HG03342 (cell line): ENCODE measurements at regions not wholly inside any gene's neighbourhood (a gene's known extent, or its start where the extent isn't known, plus 50 kb on each side); places are given as distances from the start of the nearest gene placed in this dataset.

Experiments used
- ATAC-seq: cut with Tn5 transposase; IDR thresholded peaks from one replicate; pipeline ENCODE4 v1.9.1; 2021; ENCODE audit warnings: mild to moderate bottlenecking, moderate library complexity; ENCODE audit not compliant: unreplicated experiment

GRCh38 chr17:27390540-27390939 is 65.7 kb upstream of the KSR1 start:
- ATAC-seq = no peak

DNA sequence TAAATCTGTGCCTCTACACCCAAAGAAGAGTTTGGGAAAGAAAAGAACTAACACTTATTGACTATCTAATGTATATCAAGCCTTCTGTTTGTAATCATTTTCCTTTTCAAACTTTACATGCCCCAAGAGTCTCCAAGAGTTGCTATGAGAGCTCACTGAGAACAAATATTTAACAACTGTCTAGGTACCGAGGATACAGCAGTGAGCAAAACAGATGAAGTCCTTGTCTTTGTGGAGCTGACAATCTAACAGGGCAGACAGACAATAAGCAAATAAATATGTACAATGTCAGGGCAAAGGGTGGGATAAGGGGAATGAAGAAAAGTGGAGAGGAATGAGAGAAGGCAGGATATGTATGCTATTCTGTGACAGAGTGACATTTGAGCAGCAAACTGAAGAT is 64.8 kb upstream of the KSR1 start:
- ATAC-seq = no peak

DNA sequence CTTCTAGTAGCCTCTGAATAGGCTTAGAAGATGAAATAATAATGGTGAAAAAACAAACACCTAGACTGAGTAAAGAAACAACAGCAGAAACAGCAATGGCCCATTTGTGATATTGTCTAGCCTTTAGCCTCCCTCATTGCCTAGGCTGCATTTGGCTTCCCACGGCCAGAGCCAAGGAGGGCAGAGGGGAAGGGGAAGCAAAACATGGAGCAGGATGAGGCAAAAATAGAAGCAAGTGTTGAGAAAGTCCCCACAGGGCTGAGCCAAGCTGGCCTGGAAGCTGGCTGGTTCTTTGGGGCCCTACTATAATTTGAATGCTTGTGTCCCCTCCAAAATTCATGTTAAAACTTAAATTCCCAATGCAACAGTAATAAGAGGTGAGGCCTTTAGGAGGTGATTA is 60.2 kb upstream of the KSR1 start:
- no peak for ATAC-seq

DNA sequence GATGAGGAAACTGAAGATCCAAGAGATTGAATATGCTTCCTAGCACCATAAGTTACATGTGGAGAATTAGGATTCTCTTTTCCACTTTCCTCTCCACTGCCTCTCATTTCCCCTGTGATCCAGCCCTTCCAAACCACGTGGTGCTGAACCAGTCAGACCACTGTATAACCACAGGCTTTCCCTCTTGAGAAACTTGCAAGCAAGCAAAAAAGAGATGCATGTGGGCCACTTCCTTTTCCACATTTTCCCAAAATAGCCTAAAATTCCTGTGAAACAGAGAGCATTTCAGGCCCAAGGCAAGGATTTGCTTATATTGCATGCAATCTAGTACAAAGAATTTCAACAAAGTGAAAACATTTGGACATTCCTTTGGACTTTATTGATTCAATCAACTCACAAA is 59.3 kb upstream of the KSR1 start:
- no peak for ATAC-seq

DNA sequence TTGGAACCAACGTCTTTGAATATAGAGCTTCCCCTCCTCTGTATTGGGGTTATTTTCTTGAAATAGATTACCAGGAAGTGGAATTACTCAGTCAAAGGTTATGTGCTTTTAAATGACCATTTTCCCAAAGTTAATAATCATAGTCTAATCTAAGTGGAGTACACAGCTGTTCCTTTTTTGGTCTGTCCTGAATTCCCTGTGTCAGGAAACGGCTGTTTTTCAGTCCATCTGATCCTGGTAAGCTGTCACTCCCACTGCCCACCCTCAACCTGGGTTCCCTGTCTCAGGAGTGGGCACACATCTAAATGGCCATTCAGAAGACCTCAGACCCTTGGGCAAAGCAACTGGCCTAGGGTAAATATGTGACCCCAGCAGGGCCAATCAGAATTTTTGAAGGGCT is 57.6 kb upstream of the KSR1 start:
- no peak for ATAC-seq

- ATAC-seq = no peak
Observed at GRCh38 chr17:27400991-27401390, 55.3 kb upstream of the KSR1 start.

DNA sequence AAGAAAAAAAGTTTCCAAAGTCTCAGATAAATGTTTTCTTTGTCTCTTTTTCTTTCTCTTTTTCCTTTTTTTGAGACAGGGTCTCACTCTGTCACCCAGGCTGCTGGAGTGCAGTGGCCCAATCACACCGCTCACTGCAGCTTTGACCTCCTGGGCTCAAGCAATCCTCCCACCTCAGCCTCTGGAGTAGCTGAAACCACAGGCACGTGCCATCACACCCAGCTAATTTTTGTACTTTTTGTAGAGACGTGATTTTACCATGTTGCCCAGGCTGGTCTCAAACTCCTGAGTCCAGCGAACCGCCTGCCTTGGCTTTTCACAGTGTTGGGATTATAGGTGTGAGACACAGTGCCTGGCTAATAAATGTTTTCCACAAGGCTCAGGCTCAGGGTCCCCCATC is 53.3 kb upstream of the KSR1 start:
- ATAC-seq = no peak

GRCh38 chr17:27403480-27404005 is 52.7 kb upstream of the KSR1 start:
- no peak for ATAC-seq

GRCh38 chr17:27404676-27405075 is 51.6 kb upstream of the KSR1 start:
- ATAC-seq = no peak
